ENCODE measurements at regions not wholly inside any gene's neighbourhood (a gene's known extent, or its start where the extent isn't known, plus 50 kb on each side); places are given as distances from the start of the nearest gene placed in this dataset.

DNA sequence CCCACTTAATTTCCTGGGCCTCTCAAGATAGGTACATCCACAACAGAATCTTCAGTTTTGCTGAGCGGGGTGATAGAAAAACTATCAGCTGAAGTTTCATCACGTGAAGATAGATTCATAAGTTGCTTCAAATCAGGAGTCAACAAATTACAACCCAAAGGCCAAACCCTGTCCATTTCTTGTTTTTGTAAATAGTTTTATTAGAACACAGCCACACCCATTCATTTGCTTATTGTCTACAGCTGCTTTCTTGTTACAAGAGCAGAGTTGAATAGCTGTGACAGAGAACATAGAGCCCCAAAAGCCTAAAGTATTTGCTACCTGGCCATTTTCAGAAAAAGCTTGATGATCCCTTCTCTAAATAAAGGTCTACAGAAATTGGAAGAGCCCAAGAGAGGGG is 300.1 kb upstream of the CDH5 start:
- TF ChIP-seq EP300 (IDR thresholded peaks at IDR 0.05; ENCODE audit: borderline replicate concordance): no peak
- TF ChIP-seq TAF1 (IDR thresholded peaks at IDR 0.05; ENCODE audit: low read depth): no peak
- TF ChIP-seq NFIC (IDR thresholded peaks at IDR 0.05): no peak
- no peak for TF ChIP-seq YY1 (IDR thresholded peaks at IDR 0.05; ENCODE audit: low read depth)
- no peak for TF ChIP-seq CREB1 (IDR thresholded peaks at IDR 0.05; ENCODE audit: low read depth)
- TF ChIP-seq, protein P1, sequence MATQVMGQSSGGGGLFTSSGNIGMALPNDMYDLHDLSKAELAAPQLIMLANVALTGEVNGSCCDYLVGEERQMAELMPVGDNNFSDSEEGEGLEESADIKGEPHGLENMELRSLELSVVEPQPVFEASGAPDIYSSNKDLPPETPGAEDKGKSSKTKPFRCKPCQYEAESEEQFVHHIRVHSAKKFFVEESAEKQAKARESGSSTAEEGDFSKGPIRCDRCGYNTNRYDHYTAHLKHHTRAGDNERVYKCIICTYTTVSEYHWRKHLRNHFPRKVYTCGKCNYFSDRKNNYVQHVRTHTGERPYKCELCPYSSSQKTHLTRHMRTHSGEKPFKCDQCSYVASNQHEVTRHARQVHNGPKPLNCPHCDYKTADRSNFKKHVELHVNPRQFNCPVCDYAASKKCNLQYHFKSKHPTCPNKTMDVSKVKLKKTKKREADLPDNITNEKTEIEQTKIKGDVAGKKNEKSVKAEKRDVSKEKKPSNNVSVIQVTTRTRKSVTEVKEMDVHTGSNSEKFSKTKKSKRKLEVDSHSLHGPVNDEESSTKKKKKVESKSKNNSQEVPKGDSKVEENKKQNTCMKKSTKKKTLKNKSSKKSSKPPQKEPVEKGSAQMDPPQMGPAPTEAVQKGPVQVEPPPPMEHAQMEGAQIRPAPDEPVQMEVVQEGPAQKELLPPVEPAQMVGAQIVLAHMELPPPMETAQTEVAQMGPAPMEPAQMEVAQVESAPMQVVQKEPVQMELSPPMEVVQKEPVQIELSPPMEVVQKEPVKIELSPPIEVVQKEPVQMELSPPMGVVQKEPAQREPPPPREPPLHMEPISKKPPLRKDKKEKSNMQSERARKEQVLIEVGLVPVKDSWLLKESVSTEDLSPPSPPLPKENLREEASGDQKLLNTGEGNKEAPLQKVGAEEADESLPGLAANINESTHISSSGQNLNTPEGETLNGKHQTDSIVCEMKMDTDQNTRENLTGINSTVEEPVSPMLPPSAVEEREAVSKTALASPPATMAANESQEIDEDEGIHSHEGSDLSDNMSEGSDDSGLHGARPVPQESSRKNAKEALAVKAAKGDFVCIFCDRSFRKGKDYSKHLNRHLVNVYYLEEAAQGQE (IDR thresholded peaks at IDR 0.05; ENCODE audit: low read depth): no peak
- TF ChIP-seq, protein P2, sequence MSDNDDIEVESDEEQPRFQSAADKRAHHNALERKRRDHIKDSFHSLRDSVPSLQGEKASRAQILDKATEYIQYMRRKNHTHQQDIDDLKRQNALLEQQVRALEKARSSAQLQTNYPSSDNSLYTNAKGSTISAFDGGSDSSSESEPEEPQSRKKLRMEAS (IDR thresholded peaks at IDR 0.05): no peak
- no peak for TF ChIP-seq FOXM1 (IDR thresholded peaks at IDR 0.05; ENCODE audit: borderline replicate concordance, low read depth)

All from Ishikawa (cell line).